ENCODE measurements at regions not wholly inside any gene's neighbourhood (a gene's known extent, or its start where the extent isn't known, plus 50 kb on each side); places are given as distances from the start of the nearest gene placed in this dataset.
"Not testable (repeated sequence)": the region's sequence is repeated elsewhere in the genome, so short reads cannot be mapped to it uniquely, and the experiment has no call there.

GRCh38 chr4:37555322-37555721 lies 130.9 kb downstream of the RELL1 start:
- no peaks in the 10 kb centered on the region for H3K79me2 ChIP-seq (ENCODE audit: insufficient read depth, low read length)
- no peak overlapping the region for H3K14ac ChIP-seq (ENCODE audit: insufficient read depth, low read length)
- no peak overlapping the region for H3K56ac ChIP-seq (ENCODE audit: insufficient read length, low read depth, low read length)
- H4K91ac ChIP-seq (ENCODE audit: insufficient read length, low read depth, low read length) = no peak overlapping the region
- H3K4ac ChIP-seq (ENCODE audit: low read depth, low read length) = no peak overlapping the region
- H2BK20ac ChIP-seq (ENCODE audit: low read depth, low read length, poor library complexity, severe bottlenecking) = no peak overlapping the region
- no peak overlapping the region for H2BK15ac ChIP-seq (ENCODE audit: low read depth, low read length)
- peaks cover 10 to 12% of the 10 kb centered on the region in 2 experiments; a peak in 4 of 5 replicates for H3K9me3 Mint-ChIP-seq
- no peak overlapping the region for H4K5ac ChIP-seq (ENCODE audit: insufficient read length, low read depth, low read length)
- H3T11ph ChIP-seq (ENCODE audit: low read length) = no peak overlapping the region
- no CpG with 5 or more reads among the region's 5 CpGs for WGBS (ENCODE audit: extremely low coverage, insufficient read length, low lambda C conversion rate)
- no peak overlapping the region for H3K27ac Mint-ChIP-seq
- no peak overlapping the region for H3K18ac ChIP-seq (ENCODE audit: insufficient read length, low read depth, low read length)
- no peak overlapping the region for H3K27ac ChIP-seq (ENCODE audit: insufficient read length, low read depth, low read length)
- H2BK12ac ChIP-seq (ENCODE audit: insufficient read length, low read depth, low read length) = no peak overlapping the region
- no peaks in the 10 kb centered on the region for H3K79me1 ChIP-seq (ENCODE audit: insufficient read depth, low read depth, low read length, poor library complexity, severe bottlenecking)
- no peak for DNase-seq
- no peaks in the 10 kb centered on the region for H3K4me1 Mint-ChIP-seq
- no peak overlapping the region for H4K8ac ChIP-seq (replicated peaks; ENCODE audit: insufficient read length, low read depth, low read length)
- H2BK120ac ChIP-seq (ENCODE audit: low read depth, low read length, poor library complexity, severe bottlenecking) = no peak overlapping the region
- H3K27me3 ChIP-seq (ENCODE audit: insufficient read depth, low read length) = no peaks in the 10 kb centered on the region
- peaks cover 0 to 7% (median 5%) of the 10 kb centered on the region in 3 experiments; a peak in 5 of 7 replicates for H3K36me3 Mint-ChIP-seq (ENCODE audit: insufficient read depth in 1 of 3, low read depth in 3 of 3)
- H3K4me1 ChIP-seq (ENCODE audit: insufficient read depth, low read length) = no peaks in the 10 kb centered on the region
- no peak for TF ChIP-seq CTCF (conservative IDR thresholded peaks at IDR 0.05)
- no peaks in the 10 kb centered on the region for H3K9me3 ChIP-seq (ENCODE audit: control insufficient read depth, low read depth, low read length)
- no peak overlapping the region for H2AK5ac ChIP-seq (ENCODE audit: insufficient read length, low read length)
- no peaks in the 10 kb centered on the region for H4K20me1 ChIP-seq (ENCODE audit: control insufficient read depth, insufficient read depth, insufficient read length)
- H2AFZ ChIP-seq (ENCODE audit: low read length) = no peak overlapping the region
- no peak overlapping the region for H3K4me3 Mint-ChIP-seq
- H3K23ac ChIP-seq (ENCODE audit: insufficient read length, low read depth, low read length) = no peak overlapping the region
- no peaks in the 10 kb centered on the region for H3K23me2 ChIP-seq (ENCODE audit: insufficient read length, low read depth, low read length, poor library complexity, severe bottlenecking)
- no peak overlapping the region for H2BK5ac ChIP-seq (ENCODE audit: insufficient read length, low read length)
- H3K9ac ChIP-seq (ENCODE audit: extremely low read depth, insufficient read length, low read length) = no peak overlapping the region
- H3K4me2 ChIP-seq (ENCODE audit: insufficient read depth, insufficient read length, low read length) = no peak overlapping the region
- no peaks in the 10 kb centered on the region for H3K27me3 Mint-ChIP-seq (ENCODE audit: low read depth)

DNA sequence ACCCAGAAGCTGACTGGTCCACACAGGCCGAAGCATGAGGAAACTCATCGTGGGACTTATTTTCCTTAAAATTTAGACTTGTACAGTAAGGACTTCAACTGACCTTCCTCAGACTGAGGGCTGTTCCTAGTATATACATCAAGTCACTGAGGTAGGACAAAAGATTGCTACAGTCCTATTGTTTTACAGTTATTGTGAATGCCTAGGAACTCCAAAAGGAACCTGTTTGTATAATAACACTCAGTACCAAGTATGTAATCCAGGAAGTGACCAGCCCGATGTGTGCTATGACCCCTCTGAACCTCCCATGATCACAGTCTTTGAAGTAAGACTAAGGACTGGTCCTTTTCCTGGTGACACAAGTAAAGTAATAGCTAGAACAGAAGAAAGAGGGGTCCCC lies 136.3 kb downstream of the RELL1 start:
- H3T11ph ChIP-seq (ENCODE audit: low read length); H2AK5ac ChIP-seq (ENCODE audit: insufficient read length, low read length); H3K27ac Mint-ChIP-seq; H3K23me2 ChIP-seq (ENCODE audit: insufficient read length, low read depth, low read length, poor library complexity, severe bottlenecking); H3K56ac ChIP-seq (ENCODE audit: insufficient read length, low read depth, low read length); H3K14ac ChIP-seq (ENCODE audit: insufficient read depth, low read length); H3K27me3 Mint-ChIP-seq (ENCODE audit: low read depth); H3K18ac ChIP-seq (ENCODE audit: insufficient read length, low read depth, low read length); H4K5ac ChIP-seq (ENCODE audit: insufficient read length, low read depth, low read length); H4K20me1 ChIP-seq (ENCODE audit: control insufficient read depth, insufficient read depth, insufficient read length); H2AFZ ChIP-seq (ENCODE audit: low read length); H3K27ac ChIP-seq (ENCODE audit: insufficient read length, low read depth, low read length); H3K79me1 ChIP-seq (ENCODE audit: insufficient read depth, low read depth, low read length, poor library complexity, severe bottlenecking); H3K79me2 ChIP-seq (ENCODE audit: insufficient read depth, low read length); H3K4me2 ChIP-seq (ENCODE audit: insufficient read depth, insufficient read length, low read length); H2BK20ac ChIP-seq (ENCODE audit: low read depth, low read length, poor library complexity, severe bottlenecking); H3K27me3 ChIP-seq (ENCODE audit: insufficient read depth, low read length); H3K4me1 ChIP-seq (ENCODE audit: insufficient read depth, low read length); H3K23ac ChIP-seq (ENCODE audit: insufficient read length, low read depth, low read length); H3K4me1 Mint-ChIP-seq; H4K8ac ChIP-seq (replicated peaks; ENCODE audit: insufficient read length, low read depth, low read length); DNase-seq; H4K91ac ChIP-seq (ENCODE audit: insufficient read length, low read depth, low read length); H2BK5ac ChIP-seq (ENCODE audit: insufficient read length, low read length); H2BK15ac ChIP-seq (ENCODE audit: low read depth, low read length); H3K4ac ChIP-seq (ENCODE audit: low read depth, low read length); H3K4me3 Mint-ChIP-seq; H2BK120ac ChIP-seq (ENCODE audit: low read depth, low read length, poor library complexity, severe bottlenecking); H2BK12ac ChIP-seq (ENCODE audit: insufficient read length, low read depth, low read length); H3K9ac ChIP-seq (ENCODE audit: extremely low read depth, insufficient read length, low read length); H3K9me3 ChIP-seq (ENCODE audit: control insufficient read depth, low read depth, low read length): not testable (repeated sequence)
- no CpG with 5 or more reads among the region's 3 CpGs for WGBS (ENCODE audit: extremely low coverage, insufficient read length, low lambda C conversion rate)
- Mint-ChIP-seq H3K36me3 (ENCODE audit: insufficient read depth in 1 of 3, low read depth in 3 of 3) (peaks cover 6 to 20% (median 19%) of the 10 kb centered on the region in 3 experiments), H3K9me3 (peaks cover 33 to 35% of the 10 kb centered on the region in 2 experiments)

Measured in H9 (cell line).